ENCODE measurements at regions not wholly inside any gene's neighbourhood (a gene's known extent, or its start where the extent isn't known, plus 50 kb on each side); places are given as distances from the start of the nearest gene placed in this dataset.
"Not testable (repeated sequence)": the region's sequence is repeated elsewhere in the genome, so short reads cannot be mapped to it uniquely, and the experiment has no call there.

- no peak for FAIRE-seq
Observed at GRCh38 chr9:16057541-16057940, 504.7 kb downstream of the CCDC171 start.

- no peak for FAIRE-seq
Observed at GRCh38 chr9:16058131-16058549, 505.3 kb downstream of the CCDC171 start.

- FAIRE-seq: no peak
Observed at GRCh38 chr9:16060436-16061129, 507.7 kb downstream of the CCDC171 start.

GRCh38 chr9:16062542-16063240 lies 509.8 kb downstream of the CCDC171 start:
- no peak for FAIRE-seq

- FAIRE-seq: no peak
Observed at GRCh38 chr9:16063241-16063591, 510.4 kb downstream of the CCDC171 start.

GRCh38 chr9:16064771-16065170 lies 511.9 kb downstream of the CCDC171 start:
- FAIRE-seq: no peak

GRCh38 chr9:16066201-16066600 lies 513.4 kb downstream of the CCDC171 start:
- FAIRE-seq: not testable (repeated sequence)

GRCh38 chr9:16068476-16068875 lies 515.6 kb downstream of the CCDC171 start:
- no peak for FAIRE-seq

- no peak for FAIRE-seq
Observed at GRCh38 chr9:16069249-16069648, 516.4 kb downstream of the CCDC171 start.

- no peak for FAIRE-seq
Observed at GRCh38 chr9:16069671-16070454, 517.0 kb downstream of the CCDC171 start.

GRCh38 chr9:16070455-16071145 lies 517.8 kb downstream of the CCDC171 start:
- no peak for FAIRE-seq

GRCh38 chr9:16071400-16071799 lies 518.6 kb downstream of the CCDC171 start:
- no peak for FAIRE-seq

- FAIRE-seq: no peak
Observed at GRCh38 chr9:16074963-16075362, 522.1 kb downstream of the CCDC171 start.

- FAIRE-seq: no peak
Observed at GRCh38 chr9:16075696-16076095, 522.9 kb downstream of the CCDC171 start.

GRCh38 chr9:16076511-16076910 lies 523.7 kb downstream of the CCDC171 start:
- no peak for FAIRE-seq

- FAIRE-seq: no peak
Observed at GRCh38 chr9:16082796-16083195, 530.0 kb downstream of the CCDC171 start.

- FAIRE-seq: no peak
Observed at GRCh38 chr9:16085167-16085726, 532.4 kb downstream of the CCDC171 start.

GRCh38 chr9:16090907-16091629 lies 538.2 kb downstream of the CCDC171 start:
- FAIRE-seq: no peak

- FAIRE-seq: no peak
Observed at GRCh38 chr9:16092142-16093091, 539.6 kb downstream of the CCDC171 start.

- FAIRE-seq: no peak
Observed at GRCh38 chr9:16098306-16098705, 545.5 kb downstream of the CCDC171 start.
